Gastrocnemius medialis (tissue), 4 donors: ENCODE measurements at regions not wholly inside any gene's neighbourhood (a gene's known extent, or its start where the extent isn't known, plus 50 kb on each side); places are given as distances from the start of the nearest gene placed in this dataset.

Experiments
- ATAC-seq, 2 donors: fragments of 150-250 bp; one replicate each; pipeline ENCODE4 v1.9.1; 2016
- DNase-seq, 2 donors: peaks; one replicate each; pipeline ENCODE4 v3.0.0-alpha.2; 2019
- H3K27ac ChIP-seq, 4 donors: fragments of 200-600 bp; sonication (generic); 1 replicate in 1 of 4; 2 replicates in 3 of 4; pipeline ENCODE4 v1.5.1; 2016 to 2018; ENCODE audit warnings: mild to moderate bottlenecking in 2 of 4, moderate library complexity in 1 of 4
- H3K27me3 ChIP-seq, 3 donors: fragments of 200-600 bp; sonication (generic) in 2 of 3; 1 replicate in 1 of 3; 2 replicates in 2 of 3; pipeline versions ENCODE4 v1.5.1 to v1.6.0; 2016 to 2019; ENCODE audit warnings: mild to moderate bottlenecking in 1 of 3, moderate library complexity in 1 of 3
- H3K36me3 ChIP-seq, 2 donors: fragments of 200-600 bp; sonication (generic) in 1 of 2; one replicate each; pipeline ENCODE4 v1.5.1; 2017 to 2018
- H3K4me1 ChIP-seq, 2 donors: fragments of 200-600 bp; sonication (generic) in 1 of 2; one replicate each; pipeline ENCODE4 v1.5.1; 2016 to 2017; ENCODE audit warnings: mild to moderate bottlenecking in 2 of 2
- H3K4me3 ChIP-seq, 4 donors: fragments of 200-600 bp; sonication (generic) in 3 of 4; 1 replicate in 1 of 4; 2 replicates in 3 of 4; pipeline ENCODE4 v1.5.1; 2016 to 2019; ENCODE audit warnings: mild to moderate bottlenecking in 2 of 4
- H3K9me3 ChIP-seq, 3 donors: fragments of 200-600 bp; sonication (generic) in 2 of 3; 1 replicate in 1 of 3; 2 replicates in 2 of 3; pipeline ENCODE4 v1.5.1; 2016 to 2019
- CTCF ChIP-seq, 5 experiments: fragments of 450-650 bp in 3 of 5; fragments of 200-600 bp in 2 of 5; sonication (generic) in 2 of 5; IDR thresholded peaks in 4 of 5; conservative IDR thresholded peaks in 1 of 5; 1 replicate in 4 of 5; 2 replicates in 1 of 5; pipeline ENCODE4 v1.5.1; 2016 to 2019; ENCODE audit warnings: antibody characterized with exemption in 5 of 5, mild to moderate bottlenecking in 3 of 5, moderate library complexity in 3 of 5
- POLR2A ChIP-seq, 2 donors: fragments of 450-650 bp; IDR thresholded peaks; one replicate each; pipeline ENCODE4 v1.6.1; 2017; ENCODE audit warnings: antibody characterized with exemption in 2 of 2, mild to moderate bottlenecking in 2 of 2, moderate library complexity in 2 of 2
- in situ Hi-C, 4 donors: fragments of 200-750 bp; cut with MboI; loops; one replicate each; pipeline versions ENCODE4 v1.15.0 to v1.8.0; 2017; ENCODE audit warnings: low sequenced_read_pairs in 4 of 4
- intact Hi-C: fragments of 100-400 bp; cut with DNase I; formaldehyde crosslinking; loops from one replicate; pipeline ENCODE4 v1.15.1; 2023; ENCODE audit warnings: low total_unique reads

- intact Hi-C loops, result no loop called here
- no peak overlapping the region for H3K4me3 ChIP-seq
- H3K27ac ChIP-seq, result no peak overlapping the region
- ATAC-seq (no peak), DNase-seq (no peak)
- H3K27me3 ChIP-seq, result no peaks in the 10 kb centered on the region
- no peak for TF ChIP-seq POLR2A (IDR thresholded peaks at IDR 0.05)
- TF ChIP-seq CTCF (IDR thresholded peaks at IDR 0.05 in 4 of 5, conservative IDR thresholded peaks at IDR 0.05 in 1 of 5), result no peak
- H3K4me1 ChIP-seq, result no peaks in the 10 kb centered on the region
- H3K9me3 ChIP-seq, result no peaks in the 10 kb centered on the region
- in situ Hi-C loops, result no loop called here
- no peaks in the 10 kb centered on the region for H3K36me3 ChIP-seq
Measured at GRCh38 chr13:81318231-81319019, 977.5 kb upstream of the SPRY2 start.

DNA sequence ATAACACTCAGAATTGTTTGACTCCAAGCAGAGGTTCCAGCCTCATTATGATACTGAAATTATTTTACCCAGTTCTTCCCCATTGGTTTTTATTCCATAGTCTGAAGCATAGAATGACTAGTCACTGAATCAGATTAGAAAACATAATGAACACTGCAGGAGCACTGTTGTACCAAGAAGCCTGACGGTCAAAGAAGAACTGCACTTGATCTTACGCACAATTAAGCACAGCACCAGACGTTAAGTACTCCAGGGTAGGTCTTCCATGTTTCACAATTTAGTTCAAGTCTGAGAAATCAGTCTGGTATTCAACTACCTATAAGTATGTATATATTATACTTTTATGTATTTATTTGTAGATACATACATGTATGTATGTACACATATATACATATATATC lies 973.5 kb upstream of the SPRY2 start:
- Histone ChIP-seq H3K4me1 (no peaks in the 10 kb centered on the region), H3K27ac (no peak overlapping the region), H3K9me3 (no peaks in the 10 kb centered on the region), H3K27me3 (no peaks in the 10 kb centered on the region), H3K36me3 (no peaks in the 10 kb centered on the region), H3K4me3 (no peak overlapping the region)
- ATAC-seq (no peak), DNase-seq (no peak)
- no peak for TF ChIP-seq POLR2A (IDR thresholded peaks at IDR 0.05)
- TF ChIP-seq CTCF (IDR thresholded peaks at IDR 0.05 in 4 of 5, conservative IDR thresholded peaks at IDR 0.05 in 1 of 5), result no peak
- in situ Hi-C loops (no loop called here), intact Hi-C loops (no loop called here)

GRCh38 chr13:81305928-81306327 lies 965.0 kb upstream of the SPRY2 start:
- H3K4me1 ChIP-seq, result no peaks in the 10 kb centered on the region
- TF ChIP-seq CTCF (IDR thresholded peaks at IDR 0.05 in 4 of 5, conservative IDR thresholded peaks at IDR 0.05 in 1 of 5) (no peak), POLR2A (IDR thresholded peaks at IDR 0.05) (no peak)
- ATAC-seq (no peak), DNase-seq (no peak)
- no peaks in the 10 kb centered on the region for H3K36me3 ChIP-seq
- H3K27me3 ChIP-seq, result no peaks in the 10 kb centered on the region
- intact Hi-C loops (no loop called here), in situ Hi-C loops (no loop called here)
- no peak overlapping the region for H3K4me3 ChIP-seq
- H3K9me3 ChIP-seq, result no peaks in the 10 kb centered on the region
- H3K27ac ChIP-seq, result no peak overlapping the region

DNA sequence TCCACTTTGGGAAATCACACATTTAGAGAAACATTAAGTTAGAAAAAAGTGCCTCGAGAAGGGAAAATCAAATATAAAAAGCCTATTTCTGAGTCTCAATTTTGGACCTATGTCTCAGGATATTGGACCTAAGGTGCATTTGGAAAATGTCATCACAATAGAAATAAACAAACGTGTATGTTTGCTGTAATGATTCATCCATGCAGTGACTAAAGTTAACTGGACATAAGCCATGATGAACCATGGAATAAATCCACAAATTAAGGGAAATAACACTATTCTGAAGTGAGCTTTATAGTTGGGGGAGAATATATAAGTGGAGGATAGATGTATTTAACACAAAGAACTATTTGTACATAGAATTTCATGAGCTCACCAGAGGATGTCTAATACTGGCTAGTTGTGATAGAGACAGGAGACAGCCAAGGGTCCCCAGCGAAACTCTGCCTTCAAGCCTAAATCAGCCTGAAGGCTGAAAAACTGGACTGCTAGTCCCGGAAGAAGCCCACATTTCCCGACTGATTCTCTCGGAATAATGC lies 963.3 kb upstream of the SPRY2 start:
- intact Hi-C loops, result no loop called here

More for the DNA sequence above, 963.3 kb upstream of the SPRY2 start:
- Histone ChIP-seq H3K4me1 (no peaks in the 10 kb centered on the region), H3K27me3 (no peaks in the 10 kb centered on the region), H3K36me3 (no peaks in the 10 kb centered on the region), H3K27ac (no peak overlapping the region), H3K9me3 (no peaks in the 10 kb centered on the region), H3K4me3 (no peak overlapping the region)
- TF ChIP-seq POLR2A (IDR thresholded peaks at IDR 0.05), result no peak
- no peak for TF ChIP-seq CTCF (IDR thresholded peaks at IDR 0.05 in 4 of 5, conservative IDR thresholded peaks at IDR 0.05 in 1 of 5)
- in situ Hi-C loops, result no loop called here
- no peak for ATAC-seq
- no peak for DNase-seq
